Ishikawa (cell line): ENCODE measurements at regions not wholly inside any gene's neighbourhood (a gene's known extent, or its start where the extent isn't known, plus 50 kb on each side); places are given as distances from the start of the nearest gene placed in this dataset.

Experiments used
- CEBPB ChIP-seq: IDR thresholded peaks from 2 replicates; pipeline ENCODE4 v1.6.1; 2012
- EGR1 ChIP-seq: IDR thresholded peaks from 2 replicates; pipeline ENCODE4 v1.6.1; 2012
- EP300 ChIP-seq: IDR thresholded peaks from 2 replicates; pipeline ENCODE4 v1.6.1; 2012; ENCODE audit warnings: borderline replicate concordance
- RAD21 ChIP-seq: IDR thresholded peaks from 2 replicates; pipeline ENCODE4 v1.6.1; 2012; ENCODE audit warnings: low read depth
- REST ChIP-seq: IDR thresholded peaks from 2 replicates; pipeline ENCODE4 v1.6.1; 2012; ENCODE audit warnings: low read depth, mild to moderate bottlenecking
- TAF1 ChIP-seq: IDR thresholded peaks from 2 replicates; pipeline ENCODE4 v1.6.1; 2012; ENCODE audit warnings: low read depth, mild to moderate bottlenecking
- TEAD4 ChIP-seq: IDR thresholded peaks from 2 replicates; pipeline ENCODE4 v1.6.1; 2012
- USF1 ChIP-seq: IDR thresholded peaks from 2 replicates; pipeline ENCODE4 v1.6.1; 2012
- YY1 ChIP-seq: IDR thresholded peaks from 2 replicates; pipeline ENCODE4 v1.6.1; 2012; ENCODE audit warnings: low read depth
- ZBTB7A ChIP-seq: IDR thresholded peaks from 2 replicates; pipeline ENCODE4 v1.6.1; 2012; ENCODE audit warnings: low read depth
- TF ChIP-seq, protein P1 (sequence below): IDR thresholded peaks from 2 replicates; pipeline ENCODE4 v1.6.1; 2012

GRCh38 chr7:89813081-89813480 lies 341.2 kb upstream of the STEAP1 start:
- no peak for TF ChIP-seq USF1
- no peak for TF ChIP-seq TAF1
- TF ChIP-seq EGR1, result no peak
- TF ChIP-seq, protein P1, sequence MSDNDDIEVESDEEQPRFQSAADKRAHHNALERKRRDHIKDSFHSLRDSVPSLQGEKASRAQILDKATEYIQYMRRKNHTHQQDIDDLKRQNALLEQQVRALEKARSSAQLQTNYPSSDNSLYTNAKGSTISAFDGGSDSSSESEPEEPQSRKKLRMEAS, result no peak
- no peak for TF ChIP-seq REST
- TF ChIP-seq YY1, result no peak
- TF ChIP-seq RAD21, result no peak
- no peak for TF ChIP-seq EP300
- TF ChIP-seq TEAD4, result no peak
- no peak for TF ChIP-seq CEBPB
- no peak for TF ChIP-seq ZBTB7A
